Aorta (tissue), 5 donors: ENCODE measurements at regions not wholly inside any gene's neighbourhood (a gene's known extent, or its start where the extent isn't known, plus 50 kb on each side); places are given as distances from the start of the nearest gene placed in this dataset.

Experiments used
- ATAC-seq: fragments of 200-7000 bp; cut with Tn5 transposase; one replicate; pipeline ENCODE4 v1.9.1; 2022; ENCODE audit warnings: moderate library complexity; ENCODE audit not compliant: low FRiP score
- DNase-seq, 2 donors: peaks; one replicate each; pipeline ENCODE4 v3.0.0-alpha.2; 2020
- H3K27ac ChIP-seq, 2 donors: one replicate each; pipeline ENCODE4 v1.5.1; 2013; ENCODE audit warnings: low read length in 2 of 2, mild to moderate bottlenecking in 2 of 2, moderate library complexity in 2 of 2, control low read depth in 1 of 2, inconsistent platforms in 1 of 2, low read depth in 1 of 2
- H3K27me3 ChIP-seq, 2 donors: one replicate each; pipeline ENCODE4 v1.6.1; 2013; ENCODE audit warnings: control low read depth in 1 of 2, low read length in 1 of 2, mild to moderate bottlenecking in 1 of 2, moderate library complexity in 1 of 2; ENCODE audit not compliant: insufficient read depth in 2 of 2, control insufficient read depth in 1 of 2
- H3K36me3 ChIP-seq, 2 donors: one replicate each; pipeline ENCODE4 v1.6.1; 2013; ENCODE audit warnings: control low read depth in 1 of 2, low read length in 1 of 2, mild to moderate bottlenecking in 1 of 2; ENCODE audit not compliant: insufficient read depth in 2 of 2, control insufficient read depth in 1 of 2
- H3K4me1 ChIP-seq, 2 donors: one replicate each; pipeline ENCODE4 v1.6.1; 2013; ENCODE audit warnings: low read length in 2 of 2, control low read depth in 1 of 2, mild to moderate bottlenecking in 1 of 2, moderate library complexity in 1 of 2; ENCODE audit not compliant: insufficient read depth in 2 of 2, control insufficient read depth in 1 of 2
- H3K4me3 ChIP-seq, 2 donors: one replicate each; pipeline ENCODE4 v1.5.1; 2013; ENCODE audit warnings: low read length in 2 of 2, control low read depth in 1 of 2, mild to moderate bottlenecking in 1 of 2
- H3K9me3 ChIP-seq: one replicate; pipeline ENCODE4 v1.6.1; 2013; ENCODE audit warnings: mild to moderate bottlenecking, low read length; ENCODE audit not compliant: control insufficient read depth
- WGBS, 2 donors: extraction: QIAGEN DNeasy Blood & Tissue Kit; methylation state at CpG; one replicate each; pipeline ENCODE4 v1.1.7; 2013; 5-methylcytosine and 5-hydroxymethylcytosine counted together
- intact Hi-C, 2 donors: fragments of 100-400 bp; cut with DNase I; formaldehyde crosslinking; loops; one replicate each; pipeline versions ENCODE4 v1.14.2 to v1.15.0; 2022
- donor health status: healthy with polysubstance abuse.
- donor health status: Bipolar disorder and iron deficiency.
- donor health status: DM: no; HTN: no; CAD: no.
- donor health status: DM: no; HTN: no; CAD: no.
- donor health status: DM: yes; HTN: yes; CAD: no.

GRCh38 chr1:194341587-194341986 lies 1155.2 kb upstream of the B3GALT2 start:
- DNase-seq (no peak), ATAC-seq (no peak)
- no peaks in the 10 kb centered on the region for H3K9me3 ChIP-seq
- no peaks in the 10 kb centered on the region for H3K27me3 ChIP-seq
- H3K4me1 ChIP-seq: no peaks in the 10 kb centered on the region
- no peaks in the 10 kb centered on the region for H3K36me3 ChIP-seq
- H3K27ac ChIP-seq: no peak overlapping the region
- no peak overlapping the region for H3K4me3 ChIP-seq
- 98% methylated on average over 1 of the region's 1 CpG for WGBS, 2 donors
- intact Hi-C loops: no loop called here

- Histone ChIP-seq H3K9me3 (no peaks in the 10 kb centered on the region), H3K27me3 (no peaks in the 10 kb centered on the region), H3K27ac (no peak overlapping the region), H3K4me3 (no peak overlapping the region), H3K36me3 (no peaks in the 10 kb centered on the region), H3K4me1 (no peaks in the 10 kb centered on the region)
- 80 to 83% methylated on average over 2 of the region's 2 CpGs for WGBS, 2 donors
- intact Hi-C loops: no loop called here
- DNase-seq (no peak), ATAC-seq (no peak)
These were observed 1153.1 kb upstream of the B3GALT2 start for GRCh38 chr1:194339471-194339870.

GRCh38 chr1:194338241-194338948 lies 1152.0 kb upstream of the B3GALT2 start:
- DNase-seq: no peak
- no peak for ATAC-seq
- Histone ChIP-seq H3K27me3 (no peaks in the 10 kb centered on the region), H3K9me3 (no peaks in the 10 kb centered on the region), H3K4me3 (no peak overlapping the region), H3K4me1 (no peaks in the 10 kb centered on the region), H3K27ac (no peak overlapping the region), H3K36me3 (no peaks in the 10 kb centered on the region)
- 8% methylated on average over 1 of the region's 1 CpG for WGBS, 2 donors
- intact Hi-C loops: no loop called here

- Histone ChIP-seq H3K27ac (no peak overlapping the region), H3K36me3 (no peaks in the 10 kb centered on the region), H3K4me3 (no peak overlapping the region), H3K27me3 (no peaks in the 10 kb centered on the region), H3K4me1 (no peaks in the 10 kb centered on the region), H3K9me3 (no peaks in the 10 kb centered on the region)
- ATAC-seq: no peak
- 91 to 93% methylated on average over 3 of the region's 3 CpGs for WGBS, 2 donors
- DNase-seq: no peak
- intact Hi-C loops: no loop called here
These were observed 1146.8 kb upstream of the B3GALT2 start for GRCh38 chr1:194333240-194333639.

- 86 to 88% methylated on average over 2 of the region's 2 CpGs for WGBS, 2 donors
- Histone ChIP-seq H3K27ac (no peak overlapping the region), H3K36me3 (no peaks in the 10 kb centered on the region), H3K4me3 (no peak overlapping the region), H3K27me3 (no peaks in the 10 kb centered on the region), H3K4me1 (no peaks in the 10 kb centered on the region), H3K9me3 (no peaks in the 10 kb centered on the region)
- intact Hi-C loops: no loop called here
- ATAC-seq: no peak
- DNase-seq: no peak
These were observed 1145.3 kb upstream of the B3GALT2 start for GRCh38 chr1:194331758-194332157.

GRCh38 chr1:194322751-194323150 lies 1136.3 kb upstream of the B3GALT2 start:
- DNase-seq: no peak
- no peaks in the 10 kb centered on the region for H3K36me3 ChIP-seq
- no peak for ATAC-seq
- intact Hi-C loops: no loop called here
- H3K27ac ChIP-seq: no peak overlapping the region
- no peak overlapping the region for H3K4me3 ChIP-seq
- H3K27me3 ChIP-seq: no peaks in the 10 kb centered on the region
- 82 to 85% methylated on average over 4 of the region's 4 CpGs for WGBS, 2 donors
- no peaks in the 10 kb centered on the region for H3K9me3 ChIP-seq
- H3K4me1 ChIP-seq: no peaks in the 10 kb centered on the region

GRCh38 chr1:194318790-194319280 lies 1132.4 kb upstream of the B3GALT2 start:
- no peaks in the 10 kb centered on the region for H3K36me3 ChIP-seq
- no peak overlapping the region for H3K4me3 ChIP-seq
- H3K27ac ChIP-seq: no peak overlapping the region
- no peaks in the 10 kb centered on the region for H3K4me1 ChIP-seq
- no peaks in the 10 kb centered on the region for H3K9me3 ChIP-seq
- DNase-seq: no peak
- intact Hi-C loops: no loop called here
- no peak for ATAC-seq
- H3K27me3 ChIP-seq: no peaks in the 10 kb centered on the region
- 71 to 79% methylated on average over 1 of the region's 1 CpG for WGBS, 2 donors

- DNase-seq (no peak), ATAC-seq (no peak)
- intact Hi-C loops: no loop called here
- Histone ChIP-seq H3K27me3 (no peaks in the 10 kb centered on the region), H3K36me3 (no peaks in the 10 kb centered on the region), H3K4me1 (no peaks in the 10 kb centered on the region), H3K27ac (no peak overlapping the region), H3K4me3 (no peak overlapping the region), H3K9me3 (no peaks in the 10 kb centered on the region)
- 89 to 91% methylated on average over 2 of the region's 2 CpGs for WGBS, 2 donors
These were observed 1123.3 kb upstream of the B3GALT2 start for GRCh38 chr1:194309697-194310096.

- Histone ChIP-seq H3K36me3 (no peaks in the 10 kb centered on the region), H3K4me3 (no peak overlapping the region), H3K9me3 (no peaks in the 10 kb centered on the region), H3K4me1 (no peaks in the 10 kb centered on the region), H3K27me3 (no peaks in the 10 kb centered on the region), H3K27ac (no peak overlapping the region)
- intact Hi-C loops: no loop called here
- DNase-seq (no peak), ATAC-seq (no peak)
- 80 to 83% methylated on average over 3 of the region's 3 CpGs for WGBS, 2 donors
These were observed 1122.9 kb upstream of the B3GALT2 start for GRCh38 chr1:194309269-194309668.
